Loucy (cell line): ENCODE measurements at regions not wholly inside any gene's neighbourhood (a gene's known extent, or its start where the extent isn't known, plus 50 kb on each side); places are given as distances from the start of the nearest gene placed in this dataset.

Experiments used
- EZH2phosphoT487 ChIP-seq: fragments of 200-600 bp; IDR thresholded peaks from 2 replicates; pipeline ENCODE4 v1.6.1; 2018; ENCODE audit warnings: antibody characterized with exemption, mild to moderate bottlenecking, moderate library complexity, borderline replicate concordance
- TF ChIP-seq, protein P1 (sequence below): fragments of 200-600 bp; sonication (generic); conservative IDR thresholded peaks from 2 replicates; pipeline ENCODE4 v1.5.1; 2014; ENCODE audit warnings: mild to moderate bottlenecking, antibody characterized with exemption, low read length

- TF ChIP-seq, protein P1, sequence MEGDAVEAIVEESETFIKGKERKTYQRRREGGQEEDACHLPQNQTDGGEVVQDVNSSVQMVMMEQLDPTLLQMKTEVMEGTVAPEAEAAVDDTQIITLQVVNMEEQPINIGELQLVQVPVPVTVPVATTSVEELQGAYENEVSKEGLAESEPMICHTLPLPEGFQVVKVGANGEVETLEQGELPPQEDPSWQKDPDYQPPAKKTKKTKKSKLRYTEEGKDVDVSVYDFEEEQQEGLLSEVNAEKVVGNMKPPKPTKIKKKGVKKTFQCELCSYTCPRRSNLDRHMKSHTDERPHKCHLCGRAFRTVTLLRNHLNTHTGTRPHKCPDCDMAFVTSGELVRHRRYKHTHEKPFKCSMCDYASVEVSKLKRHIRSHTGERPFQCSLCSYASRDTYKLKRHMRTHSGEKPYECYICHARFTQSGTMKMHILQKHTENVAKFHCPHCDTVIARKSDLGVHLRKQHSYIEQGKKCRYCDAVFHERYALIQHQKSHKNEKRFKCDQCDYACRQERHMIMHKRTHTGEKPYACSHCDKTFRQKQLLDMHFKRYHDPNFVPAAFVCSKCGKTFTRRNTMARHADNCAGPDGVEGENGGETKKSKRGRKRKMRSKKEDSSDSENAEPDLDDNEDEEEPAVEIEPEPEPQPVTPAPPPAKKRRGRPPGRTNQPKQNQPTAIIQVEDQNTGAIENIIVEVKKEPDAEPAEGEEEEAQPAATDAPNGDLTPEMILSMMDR: no peak
- TF ChIP-seq EZH2phosphoT487: no peak
Measured at GRCh38 chr3:112730210-112730609, 89.3 kb upstream of the CCDC80 start.
